COLO668 (cell line): ENCODE measurements at regions not wholly inside any gene's neighbourhood (a gene's known extent, or its start where the extent isn't known, plus 50 kb on each side); places are given as distances from the start of the nearest gene placed in this dataset.

Source experiments
- DNase-seq: peaks from one replicate; lab custom pipeline; 2025; ENCODE audit not compliant: unreplicated experiment; lab: John Stamatoyannopoulos, UW

DNA sequence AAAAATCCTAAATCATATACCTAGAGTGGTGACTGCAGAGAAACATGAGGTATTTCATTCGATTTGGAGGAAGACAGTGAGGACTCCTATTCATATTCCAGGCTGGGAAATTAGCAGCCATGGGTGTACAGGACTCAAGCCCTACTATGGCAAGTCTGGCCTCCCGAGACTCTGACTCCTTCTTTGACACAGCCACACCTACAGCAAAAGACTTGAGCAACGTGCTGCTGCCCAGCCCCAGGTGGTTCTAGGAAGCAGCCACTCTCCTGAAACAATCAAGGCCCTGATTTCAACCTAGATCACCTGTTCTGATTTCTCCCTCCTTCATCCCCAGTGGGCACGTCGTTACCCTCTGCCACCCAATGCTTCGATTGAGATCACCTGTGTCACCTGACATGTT is 84.0 kb upstream of the ATP11B start:
- DNase-seq: no peak

DNA sequence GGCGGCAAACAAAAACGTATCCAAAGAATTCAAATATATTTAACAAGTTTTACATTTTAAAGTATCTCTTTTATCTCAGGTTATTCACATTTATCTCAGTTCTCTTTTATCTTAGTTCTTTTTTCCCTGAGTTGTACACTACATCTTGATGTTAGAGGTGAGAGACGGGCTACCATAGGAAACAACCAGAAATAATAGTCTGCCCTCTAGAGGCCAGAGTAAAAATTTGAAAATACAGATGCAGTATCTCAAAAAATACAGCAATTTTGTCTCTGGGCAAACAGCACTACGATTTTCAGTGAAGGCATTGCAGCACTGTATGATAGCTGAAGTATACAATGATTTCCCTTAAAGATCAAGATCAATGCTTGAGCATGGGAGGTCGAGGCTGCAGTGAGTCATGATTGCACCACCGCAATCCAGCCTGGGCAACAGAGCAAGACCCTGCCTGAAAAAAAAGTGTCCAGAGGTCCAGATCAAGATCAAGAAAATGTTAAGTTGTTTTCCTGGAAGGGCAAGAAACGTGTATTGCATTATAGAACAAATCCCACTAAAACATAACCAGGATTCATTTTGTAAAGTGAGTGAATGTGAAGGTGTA is 82.6 kb upstream of the ATP11B start:
- DNase-seq: no peak

DNA sequence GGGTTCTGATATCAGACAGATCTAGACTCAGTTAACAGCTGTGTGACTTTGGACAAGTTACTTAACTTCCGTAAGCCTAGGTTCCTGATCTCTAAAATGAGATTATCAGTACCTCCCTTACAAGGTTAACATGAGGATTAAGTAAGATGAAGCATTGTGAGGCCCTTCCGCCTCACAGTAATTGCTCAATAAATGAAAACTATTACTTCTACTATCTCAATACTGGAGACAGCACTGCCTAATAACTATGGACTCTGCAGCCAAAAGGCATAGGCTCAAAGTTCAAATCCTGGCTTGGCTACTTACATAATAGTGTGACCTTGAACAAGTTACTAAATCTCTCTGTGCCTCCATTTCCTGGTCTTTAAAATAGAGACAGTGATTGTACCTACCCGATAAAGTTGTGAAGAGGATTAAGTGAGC is 82.0 kb upstream of the ATP11B start:
- DNase-seq: no peak

DNA sequence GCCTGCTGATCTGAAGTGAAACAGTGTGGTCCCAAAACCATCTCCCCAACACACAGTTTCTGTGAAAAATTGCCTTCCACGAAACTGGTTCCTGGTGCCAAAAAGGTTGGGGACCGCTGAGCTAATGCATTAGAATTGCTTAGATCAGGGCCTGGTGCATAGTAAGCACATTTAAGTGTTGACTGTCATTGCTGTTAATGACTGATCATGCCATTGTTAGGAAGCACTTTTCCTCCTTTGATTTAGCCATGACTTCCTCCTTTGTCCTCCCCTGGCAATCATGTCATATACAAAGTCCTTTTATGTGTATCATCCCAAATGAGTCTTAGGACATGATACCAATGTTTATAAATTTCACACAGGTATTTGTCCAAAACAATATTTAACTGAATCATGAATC is 81.5 kb upstream of the ATP11B start:
- DNase-seq: no peak

DNA sequence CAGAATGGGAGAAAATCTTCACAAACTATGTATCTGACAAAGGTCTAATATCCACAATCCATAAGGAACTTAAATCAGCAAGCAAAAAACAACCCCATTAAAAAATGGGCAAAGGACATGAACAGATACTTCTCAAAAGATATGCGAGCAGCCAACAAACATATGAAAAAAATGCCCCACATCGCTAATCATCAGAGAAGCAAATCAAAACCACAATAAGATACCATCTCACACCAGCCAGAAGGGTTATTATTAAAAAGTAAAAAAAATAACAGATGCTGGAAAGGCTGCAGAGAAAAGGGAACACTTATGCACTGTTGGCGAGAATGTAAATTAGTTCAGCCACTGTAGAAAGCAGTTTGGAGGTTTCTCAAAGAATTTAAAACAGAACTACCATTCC is 80.2 kb upstream of the ATP11B start:
- no peak for DNase-seq

DNA sequence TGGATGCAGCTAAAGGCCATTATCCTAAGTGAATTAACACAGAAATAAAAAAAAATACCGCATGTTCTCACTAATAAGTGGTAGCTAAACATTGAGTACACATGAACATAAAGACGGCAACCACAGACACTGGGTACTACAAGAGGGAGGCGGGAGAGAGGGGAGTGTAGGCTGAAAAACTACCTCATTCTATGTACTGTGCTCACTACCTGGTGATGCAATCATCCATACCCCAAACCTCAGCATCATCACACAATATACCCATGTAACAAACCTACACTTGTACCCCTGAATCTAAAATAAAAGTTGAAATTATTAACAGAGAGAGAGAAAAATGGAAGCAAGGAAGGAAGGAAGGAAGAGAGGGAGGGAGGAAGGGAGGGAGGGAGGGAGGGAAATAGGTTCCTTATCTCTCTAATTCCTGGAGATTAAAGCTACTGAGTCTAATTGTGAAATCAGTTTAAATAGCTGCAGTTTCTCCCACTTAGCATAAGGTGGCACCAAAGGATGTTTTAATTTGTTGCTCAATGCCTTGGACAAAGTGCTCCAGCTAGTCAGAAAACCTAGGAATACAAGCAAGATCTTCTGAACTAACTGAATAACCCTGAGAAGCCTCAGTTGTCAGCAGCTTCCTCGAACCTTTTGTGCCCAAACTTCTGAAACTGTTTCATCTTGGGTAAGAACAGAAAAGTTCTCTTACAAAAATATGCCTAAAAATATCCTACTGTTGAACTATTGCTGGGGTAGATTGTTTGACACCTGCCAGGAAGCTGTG is 79.4 kb upstream of the ATP11B start:
- DNase-seq: no peak

DNA sequence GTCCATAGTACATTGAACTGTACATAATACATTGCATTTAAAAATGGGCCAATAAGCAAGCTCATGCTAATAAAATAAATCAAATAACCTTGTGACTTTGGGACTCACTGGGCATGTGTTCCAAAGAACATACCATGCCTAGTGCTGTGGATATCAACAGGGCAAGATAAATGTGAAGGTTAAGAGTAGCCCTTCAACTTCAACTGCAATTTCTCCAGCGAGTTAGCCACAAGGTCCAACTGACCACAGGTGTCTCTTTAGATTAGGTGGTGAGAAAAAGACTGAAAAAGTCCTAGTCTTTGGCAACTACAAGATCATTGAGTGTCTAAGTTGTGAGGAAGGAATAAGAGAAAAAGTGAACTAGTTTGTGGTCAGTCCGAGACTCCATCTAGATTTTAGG is 78.3 kb upstream of the ATP11B start:
- DNase-seq: no peak

DNA sequence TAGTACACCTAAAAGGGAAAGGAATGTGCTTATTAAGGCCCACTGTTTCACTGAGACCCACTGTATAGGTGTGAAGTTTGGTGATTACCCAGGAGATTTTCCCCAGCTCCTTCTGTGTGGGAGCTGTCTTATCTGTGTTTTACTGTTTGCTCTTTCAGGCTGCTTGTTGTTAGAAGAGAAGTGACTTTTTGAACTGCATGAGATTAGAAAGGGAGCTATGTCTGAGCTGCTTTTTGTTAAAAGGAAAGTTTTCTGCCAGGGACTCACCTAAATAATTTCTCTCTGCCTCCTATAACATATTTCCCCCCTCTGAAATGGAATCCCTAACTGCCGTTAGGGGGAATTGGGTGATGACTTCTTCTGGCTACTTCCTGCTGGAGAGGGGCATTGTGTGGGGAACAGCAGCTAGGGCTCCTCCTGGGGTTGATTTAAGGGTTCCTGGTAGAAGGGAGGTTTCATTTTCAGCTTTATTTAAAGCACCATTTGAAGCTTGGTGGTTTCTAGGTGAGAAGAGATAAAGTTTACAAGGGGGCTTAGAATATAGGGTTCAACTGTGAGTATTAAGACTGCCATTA is 77.1 kb upstream of the ATP11B start:
- DNase-seq: no peak

DNA sequence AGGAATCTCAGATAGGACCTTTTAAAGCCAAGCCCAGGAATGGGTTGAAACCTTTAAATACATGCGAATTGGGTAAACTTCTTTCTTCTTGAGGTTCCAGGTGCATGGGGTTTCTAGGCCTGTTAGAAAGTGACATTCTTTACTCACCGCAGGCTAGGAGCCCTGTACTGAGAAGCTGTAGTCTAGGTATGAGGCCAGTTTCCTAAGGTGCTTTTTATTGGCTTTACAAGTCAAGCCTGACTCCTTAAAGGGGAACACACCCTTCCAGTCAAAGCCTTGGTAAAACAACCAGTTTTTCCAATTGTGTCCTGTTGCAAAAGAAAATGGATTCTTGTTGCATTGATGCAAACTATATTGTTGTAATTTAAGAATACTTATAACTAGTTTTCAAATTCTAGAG is 76.1 kb upstream of the ATP11B start:
- DNase-seq: no peak

DNA sequence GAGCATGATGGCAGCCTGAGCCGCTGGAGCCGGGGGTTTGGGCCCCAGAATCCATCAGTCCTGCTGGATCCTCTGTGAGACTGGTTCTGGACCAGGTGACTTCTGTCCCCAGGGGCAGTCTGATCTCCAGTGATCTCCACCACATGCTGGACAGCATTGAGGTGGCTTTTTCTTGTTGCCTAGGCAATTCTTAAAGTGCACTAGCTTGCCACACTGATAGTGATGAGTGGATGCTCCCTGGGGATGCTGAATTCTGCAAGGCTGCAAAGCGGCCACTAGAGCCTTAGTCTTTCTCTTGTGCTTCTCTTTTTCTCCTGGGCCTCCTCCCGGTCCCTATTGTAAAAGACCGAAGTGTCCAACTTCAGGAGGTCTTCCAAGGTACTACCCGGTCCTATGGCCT is 70.4 kb upstream of the ATP11B start:
- no peak for DNase-seq

DNA sequence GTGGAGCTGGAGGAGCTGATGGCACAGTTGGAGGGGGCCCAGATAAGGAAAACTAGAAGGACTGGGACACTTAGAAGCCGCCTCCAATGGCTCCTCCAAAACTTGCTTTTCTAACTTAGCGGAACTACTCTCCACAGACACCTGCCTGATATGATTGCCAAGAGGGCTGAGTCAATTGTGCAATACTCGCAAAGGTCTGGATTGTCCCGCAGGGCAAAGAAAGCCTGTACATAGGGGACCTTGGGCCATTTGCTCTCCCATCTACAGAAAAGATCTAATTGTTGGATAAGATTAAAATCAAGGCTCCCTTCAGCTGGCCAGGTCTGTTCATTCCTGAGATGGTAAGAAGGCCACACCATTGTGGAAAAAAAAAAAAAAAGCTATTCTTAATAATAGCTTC is 69.7 kb upstream of the ATP11B start:
- no peak for DNase-seq

DNA sequence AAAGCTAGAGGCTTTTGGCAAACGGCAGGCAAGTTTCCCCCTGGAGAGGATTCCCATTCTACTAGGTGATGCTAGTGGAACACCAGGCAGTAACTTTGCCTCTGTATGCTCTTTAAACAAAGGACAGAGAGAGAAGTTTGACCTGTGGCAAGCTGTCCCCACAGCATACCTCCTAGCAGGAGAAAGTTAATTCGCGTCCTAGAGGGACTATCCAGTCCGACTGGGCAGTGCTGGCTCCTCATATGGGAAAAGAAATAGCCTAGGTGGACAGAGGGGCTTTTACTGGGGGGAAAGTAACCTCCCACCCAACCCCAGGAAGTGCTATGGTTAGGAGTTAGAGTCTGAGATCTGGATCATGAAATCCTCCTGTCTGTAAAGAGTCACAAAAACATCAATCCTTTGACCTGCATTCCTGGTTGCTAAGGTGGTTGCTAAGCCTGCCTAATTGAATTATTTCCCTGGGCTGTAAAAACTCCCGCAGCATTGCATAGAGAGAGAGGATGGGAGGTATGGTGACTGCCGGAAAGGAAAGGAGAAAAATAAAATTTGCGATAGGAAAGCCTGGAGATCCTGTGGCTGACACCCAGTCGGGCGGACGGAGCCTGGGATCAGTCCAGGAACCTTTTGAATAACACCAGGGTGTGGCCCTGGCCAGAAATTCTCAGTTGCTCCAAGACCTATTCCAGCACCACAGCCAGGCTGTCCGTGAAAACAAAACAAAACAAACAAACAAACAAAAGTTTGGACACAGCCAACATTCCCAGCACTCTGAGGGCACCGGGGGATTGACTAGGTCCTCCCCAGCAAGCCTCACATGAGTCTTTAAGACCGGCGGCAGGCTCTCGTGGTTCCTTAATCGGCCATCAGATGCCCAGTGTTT is 67.7 kb upstream of the ATP11B start:
- DNase-seq: no peak

DNA sequence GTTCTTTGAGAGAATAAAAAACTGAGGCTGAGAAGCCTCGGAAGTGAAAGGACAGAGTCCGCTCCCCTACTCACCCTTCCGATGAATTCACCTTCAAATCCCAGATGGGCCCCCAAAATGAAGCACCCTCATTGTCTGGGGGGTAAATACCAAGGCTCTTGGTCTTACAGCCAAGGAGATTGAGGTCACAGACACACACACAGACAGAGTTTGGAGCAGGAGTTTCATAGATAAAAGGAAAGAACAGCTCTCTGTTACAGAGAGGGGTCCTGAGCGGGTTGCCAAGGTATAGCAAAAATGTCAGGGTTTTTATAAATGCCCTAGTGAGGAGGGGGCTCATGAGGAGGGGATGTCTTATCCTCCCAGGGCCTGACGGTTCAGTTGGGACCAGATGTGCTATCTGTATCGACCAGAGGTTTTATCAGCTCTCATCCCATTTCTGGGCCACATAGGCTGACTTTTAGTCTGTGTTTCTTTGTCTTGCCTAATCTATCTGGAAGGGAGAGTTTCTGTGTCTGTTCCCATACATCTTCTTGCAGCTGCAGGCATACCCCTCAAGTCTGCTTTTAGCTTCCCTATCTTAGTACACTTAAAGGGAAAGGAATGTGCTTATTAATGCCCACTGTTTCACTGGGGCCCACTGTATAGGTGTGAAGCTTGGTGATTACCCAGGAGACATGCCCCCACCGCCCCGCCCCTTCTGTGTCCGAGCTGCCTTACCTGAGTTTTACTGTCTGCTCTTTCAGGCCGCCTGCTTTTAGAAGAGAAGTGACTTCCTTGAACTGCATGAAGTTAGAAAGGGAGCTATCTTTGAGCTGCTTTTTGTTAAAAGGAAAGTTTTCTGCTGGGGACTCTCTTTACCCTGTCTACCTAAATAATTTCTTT is 66.8 kb upstream of the ATP11B start:
- DNase-seq: no peak

DNA sequence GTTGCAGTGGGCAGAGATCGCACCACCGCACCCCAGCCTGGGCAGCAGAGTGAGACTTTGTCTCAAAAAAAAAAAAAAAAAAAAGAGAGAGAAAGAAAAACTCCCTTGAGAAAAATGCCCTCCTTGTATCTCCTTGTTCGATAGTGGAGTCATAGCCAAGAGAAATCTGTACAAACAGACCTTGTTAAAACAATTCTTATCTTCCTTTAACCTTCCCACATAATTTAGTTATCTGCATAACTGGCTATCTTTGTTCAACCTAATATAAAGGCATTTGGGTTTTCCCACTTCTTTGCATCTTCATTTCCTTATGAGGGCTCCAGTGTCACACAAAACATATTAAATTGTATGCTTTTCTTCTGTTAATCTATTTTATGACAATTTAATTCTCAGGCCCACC is 65.1 kb upstream of the ATP11B start:
- no peak for DNase-seq

DNA sequence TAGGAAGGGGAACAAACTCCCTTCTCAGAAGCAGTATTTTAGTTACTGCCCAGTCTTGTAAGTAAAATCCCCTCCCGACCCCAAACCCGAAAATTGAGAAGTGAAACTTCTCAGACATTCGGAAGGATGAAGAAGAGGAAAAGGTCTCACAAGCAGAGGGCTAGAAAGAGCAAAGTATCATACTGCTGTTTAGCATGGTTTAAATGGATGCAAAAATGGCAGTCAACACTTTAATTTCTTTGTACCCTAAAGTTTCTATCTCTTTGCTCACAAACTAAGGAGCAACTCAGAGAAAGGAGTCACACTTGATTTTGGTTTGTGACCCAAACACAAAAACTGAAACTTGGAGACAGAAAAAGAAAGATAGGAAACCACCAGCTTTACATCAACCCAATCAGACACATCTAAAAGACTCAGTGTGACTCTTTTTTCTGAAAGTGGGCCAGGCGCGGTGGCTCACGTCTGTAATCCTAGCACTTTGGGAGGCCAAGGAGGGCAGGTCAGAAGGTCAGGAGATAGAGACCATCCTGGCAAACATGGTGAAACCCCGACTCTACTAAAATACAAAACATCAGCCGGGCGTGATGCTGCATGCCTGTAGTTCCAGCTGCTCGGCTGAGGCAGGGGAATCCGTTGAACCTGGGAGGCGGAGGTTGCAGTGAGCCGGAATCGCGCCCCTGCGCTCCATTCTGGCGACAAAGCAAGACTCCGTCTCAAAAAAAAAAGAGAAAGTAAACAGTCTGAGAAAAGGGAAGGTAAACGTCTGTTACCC is 63.2 kb upstream of the ATP11B start:
- DNase-seq: no peak

DNA sequence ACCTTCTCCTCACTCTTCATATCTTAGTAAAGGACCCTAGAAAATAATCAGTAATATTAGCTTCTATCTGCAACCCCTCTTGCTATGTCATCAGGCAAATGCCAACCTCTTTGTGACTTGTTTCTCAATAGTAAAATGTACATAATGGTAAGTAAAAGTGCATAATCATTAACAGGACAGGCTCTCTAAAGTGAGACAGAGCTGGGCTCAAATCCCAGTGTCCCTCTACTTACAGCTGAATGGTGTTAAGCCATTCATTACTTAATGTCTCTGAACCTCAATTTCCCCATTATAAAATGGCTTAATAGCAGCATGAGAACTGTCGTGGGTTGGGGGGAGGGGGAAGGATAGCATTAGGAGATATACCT is 62.6 kb upstream of the ATP11B start:
- no peak for DNase-seq

DNA sequence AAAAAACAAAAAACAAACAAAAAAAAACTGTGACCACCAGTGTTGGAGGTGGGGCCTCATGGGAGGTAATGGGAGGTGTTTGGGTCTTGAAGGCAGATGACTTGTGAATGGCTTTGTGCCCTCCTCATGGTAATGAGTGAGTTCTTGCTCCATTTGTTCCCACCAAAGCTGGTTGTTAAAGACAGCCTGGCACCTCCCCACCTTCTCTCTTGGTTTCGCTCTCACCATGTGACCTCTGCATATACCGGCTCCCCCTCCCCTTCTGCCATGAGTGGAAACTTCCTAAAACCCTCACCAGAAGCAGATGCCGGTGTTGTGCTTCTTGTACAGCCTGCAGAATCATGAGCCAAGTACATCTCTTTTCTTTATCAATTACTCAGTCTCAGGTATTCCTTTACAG is 61.5 kb upstream of the ATP11B start:
- DNase-seq: no peak

DNA sequence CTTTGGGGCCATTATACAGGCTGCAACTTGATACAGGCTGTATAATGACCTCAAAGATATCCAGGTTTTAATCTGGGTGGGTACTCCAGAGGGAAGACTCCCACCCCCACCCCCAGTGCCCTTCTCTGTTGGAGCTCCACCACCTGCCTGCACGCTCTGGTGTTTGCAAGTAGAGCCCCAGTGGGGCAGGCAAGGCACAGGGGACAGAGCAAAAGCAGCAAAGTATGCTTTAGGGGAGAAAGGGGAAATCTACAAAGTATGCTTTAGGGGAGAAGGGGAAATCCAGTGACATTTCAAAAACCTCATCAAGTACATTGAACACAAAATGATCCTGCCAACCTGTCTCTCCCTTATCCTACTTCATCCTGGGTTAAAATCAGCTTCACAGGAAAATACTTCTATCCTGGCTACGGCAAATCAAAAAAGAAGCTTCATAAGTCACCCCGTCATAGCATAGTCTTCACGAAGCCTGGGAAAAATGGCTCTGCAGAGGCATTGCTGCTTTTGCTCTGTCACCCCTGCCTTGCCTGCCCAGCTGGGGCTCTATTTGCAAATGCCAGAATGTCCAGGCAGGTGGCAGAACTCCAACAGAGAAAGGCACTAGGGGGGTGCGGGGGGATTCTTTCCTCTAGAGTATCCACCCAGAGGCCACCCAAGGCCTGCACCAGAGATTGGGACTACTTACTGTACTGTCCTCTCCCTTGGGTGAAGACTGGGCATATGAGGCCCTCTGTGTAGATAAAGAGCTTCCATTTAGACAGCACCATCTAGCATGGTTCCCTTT is 60.9 kb upstream of the ATP11B start:
- no peak for DNase-seq

DNA sequence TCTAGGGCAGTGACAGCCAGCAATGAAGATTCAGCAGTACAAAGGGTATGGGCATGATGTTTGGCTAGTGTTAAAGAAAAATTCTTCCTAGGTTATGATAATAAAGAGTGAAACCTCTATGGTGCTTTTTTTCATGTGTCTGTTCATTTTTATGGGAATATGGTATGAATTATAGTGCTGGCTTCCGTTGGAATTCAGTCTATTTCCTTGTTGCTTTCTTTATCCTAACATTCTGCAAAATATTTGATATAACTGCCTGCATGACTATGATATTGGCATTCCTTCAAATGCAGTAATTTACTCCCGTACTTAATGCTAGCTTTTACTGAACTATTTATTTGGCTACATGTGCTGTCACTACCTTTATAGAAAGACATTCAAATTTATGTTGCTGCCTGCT is 57.6 kb upstream of the ATP11B start:
- no peak for DNase-seq
